ENCODE measurements at regions not wholly inside any gene's neighbourhood (a gene's known extent, or its start where the extent isn't known, plus 50 kb on each side); places are given as distances from the start of the nearest gene placed in this dataset.

DNA sequence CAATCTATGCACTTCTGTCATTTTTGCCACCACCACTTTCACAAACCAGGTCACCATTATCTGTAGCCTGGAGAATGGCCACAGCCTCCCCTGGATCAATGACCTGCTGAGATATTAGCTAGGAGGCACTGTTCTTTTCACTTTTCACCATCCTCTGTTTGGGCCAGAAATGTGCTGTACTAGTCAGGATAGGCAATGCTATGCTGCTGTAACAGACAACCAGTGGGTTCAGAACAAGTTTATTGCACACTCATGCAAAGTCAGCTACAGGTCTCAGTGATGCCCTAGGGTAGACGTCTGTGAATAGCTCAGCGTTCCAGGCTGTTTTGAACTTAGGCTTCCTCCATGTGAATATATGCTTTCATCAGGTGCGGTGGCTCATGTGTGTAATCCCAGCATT, 231.5 kb downstream of the SUDS3 start:
- Histone ChIP-seq H3K27me3 (ENCODE audit: insufficient read depth, low read length, poor library complexity) (no peaks in the 10 kb centered on the region), H3K79me2 (ENCODE audit: insufficient read depth, low read length) (no peaks in the 10 kb centered on the region), H3K4me3 (ENCODE audit: low read depth in 1 of 2, low read length in 2 of 2) (no peak overlapping the region), H3K9me3 (ENCODE audit: insufficient read depth, low read length, severe bottlenecking) (no peaks in the 10 kb centered on the region), H3K27ac (ENCODE audit: low read length) (no peak overlapping the region), H3K36me3 (ENCODE audit: insufficient read depth, low read length) (no peaks in the 10 kb centered on the region), H2AFZ (ENCODE audit: low read depth, low read length) (no peak overlapping the region), H3K4me2 (ENCODE audit: insufficient read depth, low read length) (no peak overlapping the region), H4K20me1 (ENCODE audit: insufficient read depth, low read length) (no peaks in the 10 kb centered on the region), H3K4me1 (ENCODE audit: insufficient read depth, low read length) (no peaks in the 10 kb centered on the region), H3K9ac (ENCODE audit: low read depth, low read length) (no peak overlapping the region)
- DNase-seq (no peak), ATAC-seq (ENCODE audit: insufficient read depth, low read depth) (no peak)
- TF ChIP-seq, protein P1, sequence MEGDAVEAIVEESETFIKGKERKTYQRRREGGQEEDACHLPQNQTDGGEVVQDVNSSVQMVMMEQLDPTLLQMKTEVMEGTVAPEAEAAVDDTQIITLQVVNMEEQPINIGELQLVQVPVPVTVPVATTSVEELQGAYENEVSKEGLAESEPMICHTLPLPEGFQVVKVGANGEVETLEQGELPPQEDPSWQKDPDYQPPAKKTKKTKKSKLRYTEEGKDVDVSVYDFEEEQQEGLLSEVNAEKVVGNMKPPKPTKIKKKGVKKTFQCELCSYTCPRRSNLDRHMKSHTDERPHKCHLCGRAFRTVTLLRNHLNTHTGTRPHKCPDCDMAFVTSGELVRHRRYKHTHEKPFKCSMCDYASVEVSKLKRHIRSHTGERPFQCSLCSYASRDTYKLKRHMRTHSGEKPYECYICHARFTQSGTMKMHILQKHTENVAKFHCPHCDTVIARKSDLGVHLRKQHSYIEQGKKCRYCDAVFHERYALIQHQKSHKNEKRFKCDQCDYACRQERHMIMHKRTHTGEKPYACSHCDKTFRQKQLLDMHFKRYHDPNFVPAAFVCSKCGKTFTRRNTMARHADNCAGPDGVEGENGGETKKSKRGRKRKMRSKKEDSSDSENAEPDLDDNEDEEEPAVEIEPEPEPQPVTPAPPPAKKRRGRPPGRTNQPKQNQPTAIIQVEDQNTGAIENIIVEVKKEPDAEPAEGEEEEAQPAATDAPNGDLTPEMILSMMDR (IDR thresholded peaks at IDR 0.05; ENCODE audit: borderline replicate concordance, extremely low read depth, low read length, poor library complexity, severe bottlenecking), result no peak
- no peak for TF ChIP-seq EZH2 (IDR thresholded peaks at IDR 0.05; ENCODE audit: borderline replicate concordance, low read depth, low read length, severe bottlenecking)

DNA sequence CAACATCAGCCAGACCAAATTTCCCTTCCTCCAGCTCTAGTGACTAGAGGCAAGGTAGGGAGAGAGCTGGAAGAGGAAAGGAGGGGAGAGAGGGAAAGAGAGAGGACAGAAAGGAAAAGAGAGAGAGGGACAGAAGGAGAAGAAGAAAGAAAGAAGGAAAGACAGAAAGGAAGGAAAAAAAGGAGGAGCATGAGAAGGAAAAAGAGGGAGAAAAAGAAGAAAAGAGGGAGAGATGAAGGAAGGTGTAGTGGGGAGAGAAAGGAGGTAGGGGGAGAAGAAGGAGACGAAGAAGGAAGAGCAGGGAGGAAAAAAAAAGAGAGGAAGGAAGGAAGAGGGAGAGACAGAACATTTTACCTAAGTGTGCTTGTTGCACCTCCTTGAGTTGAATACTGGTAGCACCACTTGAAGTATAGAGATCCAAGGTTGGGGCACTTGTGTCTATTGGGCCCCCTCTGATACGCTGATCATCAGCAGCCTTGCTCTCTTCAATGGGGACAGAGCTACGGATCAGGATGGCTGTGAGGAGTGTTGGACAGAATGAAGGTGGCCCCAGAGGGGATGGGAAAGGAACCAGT, 232.5 kb downstream of the SUDS3 start:
- no peak for TF ChIP-seq EZH2 (IDR thresholded peaks at IDR 0.05; ENCODE audit: borderline replicate concordance, low read depth, low read length, severe bottlenecking)
- TF ChIP-seq, protein P1 (IDR thresholded peaks at IDR 0.05; ENCODE audit: borderline replicate concordance, extremely low read depth, low read length, poor library complexity, severe bottlenecking), result peak; percentile 12

DNA sequence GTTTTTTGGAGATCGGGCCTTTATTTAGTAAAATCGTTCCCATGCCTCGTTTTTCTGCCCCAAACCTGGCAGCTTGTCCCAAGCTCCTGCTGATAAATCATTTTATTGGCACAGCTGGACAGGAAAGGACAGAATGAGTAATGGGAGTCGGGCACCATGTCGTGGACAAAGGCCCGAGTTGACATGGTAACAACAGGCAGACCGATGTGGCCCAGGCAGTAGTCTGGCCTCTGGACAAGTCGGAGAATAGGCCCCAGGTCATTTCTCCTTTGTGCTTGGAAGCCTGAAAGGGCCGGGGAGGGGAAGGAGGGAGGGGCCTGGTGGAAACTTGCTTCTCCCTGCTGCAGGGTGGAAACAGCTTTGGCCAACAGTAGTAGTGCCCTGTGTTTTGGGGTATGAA, 234.9 kb downstream of the SUDS3 start:
- Histone ChIP-seq H3K79me2 (ENCODE audit: insufficient read depth, low read length) (no peaks in the 10 kb centered on the region), H3K36me3 (ENCODE audit: insufficient read depth, low read length) (no peaks in the 10 kb centered on the region), H3K27ac (ENCODE audit: low read length) (no peak overlapping the region), H2AFZ (ENCODE audit: low read depth, low read length) (no peak overlapping the region), H3K27me3 (ENCODE audit: insufficient read depth, low read length, poor library complexity) (no peaks in the 10 kb centered on the region), H3K4me3 (ENCODE audit: low read depth in 1 of 2, low read length in 2 of 2) (no peak overlapping the region), H3K4me1 (ENCODE audit: insufficient read depth, low read length) (no peaks in the 10 kb centered on the region), H4K20me1 (ENCODE audit: insufficient read depth, low read length) (no peaks in the 10 kb centered on the region), H3K9me3 (ENCODE audit: insufficient read depth, low read length, severe bottlenecking) (no peaks in the 10 kb centered on the region), H3K9ac (ENCODE audit: low read depth, low read length) (no peak overlapping the region), H3K4me2 (ENCODE audit: insufficient read depth, low read length) (no peak overlapping the region)
- no peak for DNase-seq
- ATAC-seq (ENCODE audit: insufficient read depth, low read depth), result no peak
- TF ChIP-seq, protein P1 (IDR thresholded peaks at IDR 0.05; ENCODE audit: borderline replicate concordance, extremely low read depth, low read length, poor library complexity, severe bottlenecking), result no peak
- TF ChIP-seq EZH2 (IDR thresholded peaks at IDR 0.05; ENCODE audit: borderline replicate concordance, low read depth, low read length, severe bottlenecking), result no peak

More for the DNA sequence above, 232.5 kb downstream of the SUDS3 start:
- Histone ChIP-seq H3K36me3 (ENCODE audit: insufficient read depth, low read length) (no peaks in the 10 kb centered on the region), H3K9me3 (ENCODE audit: insufficient read depth, low read length, severe bottlenecking) (no peaks in the 10 kb centered on the region), H3K27ac (ENCODE audit: low read length) (no peak overlapping the region), H4K20me1 (ENCODE audit: insufficient read depth, low read length) (no peaks in the 10 kb centered on the region), H3K4me2 (ENCODE audit: insufficient read depth, low read length) (no peak overlapping the region), H3K79me2 (ENCODE audit: insufficient read depth, low read length) (no peaks in the 10 kb centered on the region), H3K27me3 (ENCODE audit: insufficient read depth, low read length, poor library complexity) (no peaks in the 10 kb centered on the region), H3K9ac (ENCODE audit: low read depth, low read length) (no peak overlapping the region), H2AFZ (ENCODE audit: low read depth, low read length) (no peak overlapping the region), H3K4me3 (ENCODE audit: low read depth in 1 of 2, low read length in 2 of 2) (no peak overlapping the region), H3K4me1 (ENCODE audit: insufficient read depth, low read length) (no peaks in the 10 kb centered on the region)
- no peak for DNase-seq
- no peak for ATAC-seq (ENCODE audit: insufficient read depth, low read depth)
